NCI-H82 treated with DMSO at 0.1 percent for 48 hours (cell line): ENCODE measurements at regions not wholly inside any gene's neighbourhood (a gene's known extent, or its start where the extent isn't known, plus 50 kb on each side); places are given as distances from the start of the nearest gene placed in this dataset.

ENCODE experiments used
- DNase-seq: peaks from one replicate; lab custom pipeline; 2025; ENCODE audit not compliant: unreplicated experiment; lab: John Stamatoyannopoulos, UW

DNA sequence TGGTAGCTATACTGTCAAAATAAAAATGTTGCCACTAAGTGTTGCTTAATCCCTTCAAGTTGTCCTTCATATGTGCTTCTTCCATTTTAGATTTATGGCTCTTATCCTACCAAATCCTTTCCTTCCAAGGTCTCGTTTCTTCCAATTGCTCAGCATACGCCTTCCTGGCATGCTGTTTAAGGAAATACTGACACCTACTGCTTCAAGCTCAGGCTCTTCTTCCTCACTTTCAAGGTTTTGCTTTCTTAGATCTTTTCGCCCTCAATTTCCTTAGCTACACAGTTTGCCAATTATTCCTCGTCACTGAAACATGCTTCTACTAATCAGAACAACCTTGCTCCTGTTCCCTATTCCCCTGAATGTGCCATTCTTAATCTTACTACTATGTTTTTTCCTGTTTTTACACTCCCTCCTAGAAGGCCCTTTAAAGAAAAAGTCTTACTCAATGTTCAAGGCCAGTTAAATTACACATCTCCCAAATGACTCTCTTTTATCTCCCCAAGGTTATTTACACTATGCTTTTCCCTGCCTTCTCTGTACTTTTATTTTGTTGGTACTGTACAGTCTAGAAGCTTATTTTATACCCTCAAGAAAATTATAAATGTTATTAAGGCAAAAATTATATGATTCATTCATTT, 343.1 kb downstream of the MZT1 start:
- no peak for DNase-seq

DNA sequence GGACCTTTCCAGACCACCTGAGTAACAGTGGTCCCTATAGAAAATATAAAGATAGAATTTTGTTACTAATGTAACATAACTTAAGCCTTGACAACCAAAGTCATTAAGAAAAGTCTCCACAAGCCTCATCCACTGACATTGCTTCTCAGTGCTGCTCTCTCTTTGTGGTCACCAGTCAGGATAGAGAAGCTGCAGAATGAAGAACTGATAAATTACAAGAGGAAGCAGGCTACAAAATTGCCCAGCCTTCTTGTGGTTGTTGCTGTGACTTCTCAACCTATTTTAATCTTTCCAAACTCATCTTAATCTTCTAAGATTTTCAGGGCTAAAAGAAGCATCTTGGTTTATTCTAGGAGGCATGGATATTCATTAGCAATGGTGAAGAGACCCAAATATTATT, 343.8 kb downstream of the MZT1 start:
- DNase-seq: no peak

DNA sequence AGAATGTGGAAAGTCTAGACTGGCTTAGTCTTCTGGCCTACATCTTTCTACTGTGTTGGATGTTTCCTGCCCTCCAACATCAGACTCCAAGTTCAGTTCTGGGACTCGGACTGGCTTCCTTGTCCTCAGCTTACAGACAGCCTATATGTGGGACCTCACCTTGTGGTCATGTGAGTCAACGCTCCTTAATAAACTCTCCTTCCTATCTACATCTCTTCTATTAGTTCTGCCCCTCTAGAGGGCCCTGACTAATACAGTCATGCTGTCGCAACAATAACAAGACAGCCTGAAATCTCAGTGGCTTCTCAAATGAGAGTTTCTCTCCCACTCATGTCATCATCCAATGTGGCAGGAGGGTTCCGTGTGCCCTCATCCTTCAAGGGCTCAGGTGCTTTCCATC, 347.8 kb downstream of the MZT1 start:
- DNase-seq: no peak

DNA sequence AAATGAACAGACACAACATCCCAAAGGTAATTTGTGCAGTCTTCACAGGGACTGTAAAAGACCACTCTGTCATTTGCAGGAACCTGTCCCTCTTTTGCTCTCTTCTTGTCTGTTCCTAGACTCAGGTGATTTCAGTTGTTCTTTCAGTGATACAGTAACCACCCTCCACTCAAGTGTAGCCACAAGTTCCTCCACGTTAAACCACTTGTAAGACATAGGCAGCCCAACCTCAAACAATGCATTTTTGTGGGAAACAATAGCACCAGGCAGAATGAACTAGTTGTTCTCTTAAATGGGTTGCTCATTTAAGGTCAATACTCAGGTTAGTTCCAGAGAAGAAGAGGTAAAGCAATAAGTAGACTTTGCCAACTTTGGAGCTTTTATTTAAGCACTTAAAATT, 359.4 kb downstream of the MZT1 start:
- no peak for DNase-seq

DNA sequence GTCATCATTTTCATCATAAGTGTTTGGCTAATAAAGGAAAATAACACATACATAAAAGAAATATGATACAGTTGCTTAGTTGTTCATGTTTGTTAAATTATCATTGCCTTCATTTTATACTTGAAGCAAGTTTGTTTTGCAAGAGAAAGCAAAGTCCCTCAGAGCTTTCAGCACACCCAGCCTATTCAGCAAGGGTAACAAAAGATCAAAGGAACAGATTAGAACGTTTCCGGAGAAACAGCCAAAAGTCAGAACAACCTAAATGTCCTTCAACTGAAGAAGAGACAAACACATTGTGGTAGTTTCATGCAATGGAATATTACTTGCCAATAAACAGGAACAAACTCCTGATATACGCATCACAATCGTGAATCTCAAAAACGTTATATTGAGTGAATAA, 380.7 kb downstream of the MZT1 start:
- no peak for DNase-seq

DNA sequence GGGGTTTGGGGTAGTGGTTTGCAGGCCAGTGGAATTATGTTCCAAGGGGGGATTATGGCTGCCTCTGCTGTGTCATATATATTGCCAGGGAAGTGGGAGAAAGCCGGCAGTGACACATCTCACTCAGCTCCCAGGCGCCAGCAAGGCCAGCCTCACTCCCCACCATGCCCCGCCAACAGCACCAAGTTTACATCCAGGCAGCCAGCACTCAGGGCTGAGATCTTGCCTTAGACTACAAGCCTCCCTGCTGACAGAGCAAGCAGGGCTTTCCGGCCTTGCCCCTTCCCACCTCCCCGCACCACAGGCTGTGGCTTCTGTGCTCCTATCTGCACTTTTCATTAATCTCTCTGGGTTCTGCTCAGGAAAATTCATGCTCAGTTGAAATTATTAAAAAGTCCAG, 385.1 kb downstream of the MZT1 start:
- no peak for DNase-seq

DNA sequence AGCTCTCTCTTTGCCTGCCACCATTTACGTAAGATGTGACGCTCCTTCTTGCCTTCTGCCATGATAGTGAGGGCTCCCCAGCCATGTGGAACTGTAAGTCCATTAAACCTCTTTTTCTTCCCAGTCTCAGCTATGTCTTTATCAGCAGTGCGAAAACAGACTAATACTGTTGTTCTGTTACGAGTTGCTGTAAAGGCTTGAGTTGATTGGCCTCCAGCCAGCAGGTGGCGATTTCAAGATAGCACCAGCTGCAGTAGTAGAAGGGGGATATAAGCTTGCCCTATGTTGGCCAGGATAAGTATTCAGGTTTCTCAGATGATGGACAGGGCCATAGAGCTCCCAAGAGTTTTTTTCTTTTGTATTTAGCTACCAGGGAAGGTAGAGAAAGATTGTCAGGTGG, 385.5 kb downstream of the MZT1 start:
- no peak for DNase-seq

DNA sequence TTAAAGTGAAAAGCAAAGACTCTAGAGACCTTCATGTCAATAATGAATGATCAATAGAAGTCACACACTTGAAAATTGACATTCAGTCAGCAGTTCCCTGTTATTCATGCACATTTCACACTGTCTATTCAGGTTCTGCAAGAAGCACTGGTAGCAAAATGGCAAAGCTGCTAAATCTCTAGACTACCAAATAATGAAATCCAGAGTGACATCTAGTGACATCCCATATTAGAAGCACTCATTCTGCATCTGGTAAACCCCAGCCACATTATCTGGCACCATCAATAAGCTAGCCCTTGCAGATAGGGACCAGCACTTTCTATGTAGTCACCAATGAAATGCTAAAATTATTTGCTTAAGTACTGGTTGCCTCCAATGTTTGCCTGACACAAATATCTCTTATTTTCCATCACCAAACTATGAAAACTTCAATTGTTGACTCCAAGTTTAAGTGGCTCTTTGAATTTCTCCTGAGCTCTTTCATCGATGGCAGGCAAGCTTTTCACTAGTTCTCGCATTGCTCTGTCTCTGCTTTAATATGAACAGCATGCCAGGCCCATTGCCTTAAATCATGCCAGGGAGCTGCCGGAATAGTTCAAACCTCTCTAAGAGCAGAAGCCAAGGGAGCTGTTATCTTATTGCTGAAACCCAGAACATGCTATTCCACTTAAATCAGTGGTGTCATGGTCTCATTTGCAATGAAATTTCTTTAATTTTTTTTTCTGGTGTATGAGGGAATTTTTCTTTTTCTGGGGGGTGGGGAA, 409.9 kb downstream of the MZT1 start:
- no peak for DNase-seq

DNA sequence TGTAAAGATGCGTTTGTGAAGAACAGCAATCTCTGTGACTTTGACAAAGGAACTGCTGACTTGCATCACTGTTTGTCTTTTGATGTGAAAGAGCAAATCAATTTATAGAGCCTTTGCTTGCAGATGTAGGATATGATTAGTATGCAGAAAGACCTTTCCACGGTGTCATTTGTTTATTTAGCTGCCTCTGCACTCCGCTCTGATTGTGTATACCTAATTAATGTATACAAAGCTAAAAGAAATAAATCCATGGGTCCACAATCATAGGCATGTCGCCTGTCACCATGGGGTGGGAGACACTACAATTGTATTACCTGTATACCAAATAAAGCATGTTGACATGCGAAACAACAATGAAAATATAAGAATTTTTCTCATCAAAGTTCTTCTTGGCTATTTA, 410.7 kb downstream of the MZT1 start:
- DNase-seq: no peak

DNA sequence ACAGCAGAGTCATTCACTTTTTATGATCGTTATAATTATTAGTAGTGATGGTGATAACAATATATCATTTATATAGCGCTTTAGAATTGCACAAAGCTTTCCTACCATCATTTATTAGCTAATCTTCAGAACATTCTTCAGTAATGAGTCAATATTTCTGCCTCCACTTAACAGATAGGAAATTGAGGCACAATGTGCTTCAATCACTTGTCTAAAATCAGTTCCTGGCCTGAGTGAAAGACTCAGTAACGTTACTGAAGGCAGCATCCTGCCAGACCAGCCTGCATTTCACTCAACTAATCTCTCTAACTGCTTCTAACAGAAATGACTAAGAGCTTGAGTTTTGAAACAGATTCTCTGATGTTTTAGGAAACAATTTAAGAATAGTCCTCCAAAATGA, 412.1 kb downstream of the MZT1 start:
- no peak for DNase-seq

DNA sequence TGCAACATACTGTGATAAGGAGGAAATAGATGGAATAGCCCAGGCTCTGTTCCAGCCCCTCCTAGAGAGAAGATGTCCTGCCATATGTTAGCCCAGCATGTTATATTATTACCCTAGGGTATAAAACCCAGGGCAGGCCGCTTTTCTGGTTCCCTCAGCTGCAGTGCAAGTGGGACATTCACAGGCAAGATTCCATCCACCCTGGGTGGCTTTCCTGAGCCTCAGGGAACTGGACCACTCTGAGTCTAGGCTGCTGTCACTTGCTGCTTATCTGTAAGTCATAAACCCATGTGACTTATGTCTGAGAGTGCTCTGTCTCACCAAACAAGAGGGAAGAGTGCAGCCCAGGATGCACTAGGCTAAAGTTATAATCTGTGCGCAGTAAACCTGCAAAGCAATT, 413.2 kb downstream of the MZT1 start:
- no peak for DNase-seq

DNA sequence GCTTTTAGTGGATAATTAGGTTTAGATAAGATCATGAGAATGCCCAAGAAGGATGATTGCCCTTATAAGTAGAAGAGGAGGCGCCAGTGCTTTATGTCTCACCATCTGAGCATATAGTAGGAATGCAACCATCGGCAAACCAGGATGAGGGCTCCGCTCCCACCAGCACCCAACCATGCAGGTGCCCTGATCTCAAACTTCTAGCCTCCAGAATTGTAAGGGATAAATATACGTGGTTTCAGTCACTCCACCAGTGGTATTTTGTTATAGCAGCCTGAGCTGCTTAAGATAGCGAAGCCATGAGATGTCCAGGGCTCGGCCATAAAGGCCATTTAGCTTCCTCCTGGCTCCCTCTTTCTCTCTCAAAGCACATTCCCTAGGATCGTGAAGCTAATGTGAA, 413.9 kb downstream of the MZT1 start:
- DNase-seq: no peak

DNA sequence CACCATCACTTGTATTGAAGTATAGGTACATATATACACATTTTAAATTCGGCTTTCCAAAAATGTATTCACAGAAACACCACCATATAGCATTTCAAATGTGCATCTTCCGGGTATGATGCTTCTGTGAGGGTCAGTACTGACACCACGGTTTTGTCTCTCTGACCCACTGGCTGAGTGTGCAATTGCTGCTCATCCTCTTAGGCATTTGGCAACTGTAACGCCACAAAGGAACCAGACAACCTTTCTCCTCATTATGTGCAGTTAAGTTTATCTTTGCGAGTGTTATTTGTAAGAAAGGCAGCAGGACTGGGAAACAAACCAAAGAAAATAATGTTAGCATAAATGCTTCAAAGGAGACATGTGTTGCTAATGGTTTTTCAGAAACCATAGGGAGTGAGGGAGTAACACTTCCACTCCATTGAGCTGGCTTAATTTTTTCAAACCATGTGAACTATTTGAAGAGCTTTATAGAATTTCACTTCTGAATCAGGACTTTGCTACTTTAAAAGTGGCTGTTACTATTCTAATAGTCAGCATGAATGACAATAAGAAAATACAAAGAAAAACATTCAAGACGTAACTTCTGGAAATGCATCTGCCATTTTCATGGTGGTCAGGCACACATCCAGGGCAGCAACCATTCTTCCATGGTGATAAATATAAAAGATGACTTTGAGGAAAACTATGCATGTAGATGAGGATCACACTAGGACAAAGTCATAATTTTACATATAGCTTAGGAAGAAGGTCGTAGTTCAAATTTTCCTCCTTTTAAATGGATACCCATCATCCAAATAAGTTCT, 423.3 kb downstream of the MZT1 start:
- no peak for DNase-seq

DNA sequence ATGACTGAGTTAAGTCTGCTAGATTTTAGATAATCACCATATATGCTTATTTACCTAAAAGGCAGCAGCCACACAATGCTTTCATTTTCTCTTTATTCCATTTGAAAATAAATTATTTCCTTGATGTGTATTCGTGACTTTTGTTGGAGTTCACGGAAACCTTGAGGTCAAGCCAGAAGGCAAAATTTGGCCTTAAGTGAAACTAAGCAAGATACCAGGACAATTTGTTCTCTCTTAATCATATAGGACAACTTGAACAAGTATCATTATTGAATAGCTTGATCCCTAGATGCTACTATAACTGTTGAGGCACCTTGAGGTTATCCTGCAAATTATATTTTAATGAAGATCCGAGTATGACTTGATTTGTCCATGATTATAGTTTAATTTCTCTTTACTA, 429.2 kb upstream of the DACH1 start:
- no peak for DNase-seq

DNA sequence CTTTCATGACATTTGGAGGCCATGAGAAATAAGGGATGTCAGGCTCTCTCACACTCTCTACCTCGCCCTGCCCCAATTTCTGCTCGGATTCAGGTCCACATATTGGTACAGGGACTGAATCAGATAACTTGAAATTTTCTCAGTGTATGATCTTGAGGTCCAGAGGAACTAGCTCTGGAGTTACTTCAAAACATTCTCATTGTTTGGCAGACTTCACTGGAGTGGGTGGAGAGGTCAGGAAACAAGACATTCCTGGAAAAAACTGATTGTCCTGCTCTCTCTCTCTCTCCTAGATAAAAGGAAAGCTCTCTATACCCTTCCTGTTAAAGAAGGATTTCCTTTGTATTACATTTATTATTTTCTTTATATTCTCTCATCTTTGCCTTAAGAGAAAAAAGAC, 428.1 kb upstream of the DACH1 start:
- no peak for DNase-seq

DNA sequence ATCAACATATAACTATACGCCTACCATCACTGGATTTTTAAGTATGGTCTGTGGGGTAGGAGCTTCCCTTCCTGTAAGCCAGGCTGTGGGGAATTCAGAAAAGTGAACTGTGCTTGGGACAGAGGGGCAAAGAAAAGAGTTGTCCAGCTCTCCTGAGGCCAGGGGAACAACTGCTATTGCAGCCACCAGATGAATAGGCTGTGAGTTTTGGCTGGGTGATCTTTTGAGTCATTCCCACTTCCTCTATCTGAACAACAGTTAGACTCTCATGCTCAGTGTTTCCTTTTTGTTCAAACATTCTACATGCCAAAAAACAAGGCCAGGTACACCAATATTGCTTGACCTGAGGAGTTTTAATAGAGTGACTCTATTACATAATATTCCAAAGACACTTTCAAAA, 426.2 kb upstream of the DACH1 start:
- no peak for DNase-seq

DNA sequence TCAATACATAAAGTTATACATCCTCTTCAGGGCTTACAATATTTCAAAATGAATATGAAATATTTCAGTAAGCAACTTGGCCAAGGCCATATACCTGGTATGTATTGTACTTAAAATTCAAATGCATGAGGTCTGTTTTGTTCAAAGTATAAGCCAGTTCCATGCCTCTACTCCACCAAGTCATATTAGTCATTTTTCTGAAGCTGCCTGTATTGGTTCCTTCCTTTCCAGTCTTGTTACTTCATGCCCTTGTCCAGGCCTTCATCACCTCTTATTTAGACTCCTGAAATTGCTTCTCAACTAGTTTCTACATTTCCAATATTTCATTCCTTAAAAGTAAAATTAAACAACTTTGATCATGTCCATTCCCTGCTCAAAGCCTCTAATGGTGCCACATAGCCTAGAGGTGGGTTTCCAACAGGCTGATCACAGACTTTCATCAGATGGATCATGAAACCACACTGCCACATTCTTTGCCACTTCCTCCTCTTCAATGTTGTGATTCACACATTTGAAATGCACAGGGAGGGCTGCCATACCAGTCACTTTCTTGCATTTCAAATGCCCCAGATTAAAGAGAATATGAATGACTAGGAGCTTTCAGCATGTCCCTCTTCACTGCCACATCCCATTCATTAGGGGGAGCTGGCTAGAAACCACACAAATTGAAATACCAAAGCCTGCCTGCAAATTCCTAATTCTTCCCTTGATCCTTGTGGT, 424.1 kb upstream of the DACH1 start:
- no peak for DNase-seq

DNA sequence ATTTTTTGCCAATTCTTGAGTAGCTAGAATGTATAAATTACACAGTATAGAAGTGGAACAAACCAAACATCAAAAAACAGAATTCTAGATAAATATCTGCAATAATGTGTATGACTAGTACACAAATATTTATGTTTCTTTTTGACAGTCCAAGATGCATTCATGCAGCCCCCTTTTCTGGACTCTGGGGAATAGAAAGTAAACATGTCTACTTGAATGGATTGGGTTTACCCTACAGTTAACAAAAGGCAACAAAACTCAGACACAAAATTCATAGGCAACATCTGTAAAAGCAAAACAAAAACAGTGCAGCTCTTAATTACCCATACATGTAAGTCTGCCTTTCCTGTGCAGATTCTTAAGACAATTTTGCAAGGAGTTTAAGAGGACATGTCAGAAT, 419.4 kb upstream of the DACH1 start:
- DNase-seq: no peak

DNA sequence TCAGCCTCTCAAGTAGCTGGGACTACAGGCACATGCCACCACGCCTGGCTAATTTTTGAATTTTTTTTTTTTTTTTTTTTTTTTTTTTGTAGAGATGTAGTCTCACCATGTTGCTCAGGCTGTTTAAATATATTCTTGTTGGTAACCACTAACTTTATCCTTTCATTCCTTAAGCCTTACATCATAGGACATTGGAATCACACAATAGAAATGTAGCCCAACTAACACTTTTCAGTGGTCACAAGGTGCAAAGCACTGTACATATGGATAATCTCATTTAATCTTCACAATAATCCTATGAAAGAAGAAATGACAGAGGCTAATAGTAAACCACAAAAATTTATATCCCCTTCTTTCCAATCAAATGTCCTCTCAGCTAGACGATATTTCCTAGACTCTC, 417.8 kb upstream of the DACH1 start:
- DNase-seq: peak; percentile 6

DNA sequence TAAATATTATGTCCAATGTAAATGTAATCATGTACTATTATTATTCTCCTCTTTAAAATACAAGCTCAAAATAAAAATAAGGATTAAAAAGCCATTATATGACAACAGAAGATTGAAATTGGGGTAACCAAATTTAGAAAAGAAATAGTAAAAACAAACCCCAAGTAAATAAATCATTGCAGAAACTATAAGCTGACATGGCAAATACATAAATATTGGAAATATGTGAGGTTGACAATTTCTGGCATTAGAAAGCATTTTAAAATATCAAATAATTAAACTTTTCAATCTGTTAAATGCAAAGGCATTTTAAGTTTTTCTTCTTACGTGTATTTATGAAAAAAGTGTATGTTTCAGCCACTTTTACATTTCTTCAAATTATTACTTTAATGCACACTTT, 394.7 kb upstream of the DACH1 start:
- DNase-seq: no peak

DNA sequence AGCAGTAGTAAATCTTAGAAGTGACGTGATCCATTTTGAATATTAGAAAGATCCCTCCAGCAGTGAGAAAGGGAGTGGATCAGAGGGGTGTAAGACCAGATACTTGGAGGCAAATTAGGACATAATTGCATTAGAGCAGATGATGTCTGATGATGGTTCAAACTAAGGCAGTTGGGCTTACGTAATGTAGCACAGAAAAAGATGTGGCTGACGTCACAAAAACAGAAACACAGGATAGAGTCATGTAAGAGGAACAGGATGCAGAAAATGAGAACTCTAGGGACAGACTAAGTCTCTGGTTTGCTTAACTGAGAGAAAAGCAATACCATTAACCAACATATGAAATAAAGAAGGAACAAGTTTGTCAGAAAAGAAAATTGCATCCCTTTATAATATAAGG, 392.5 kb upstream of the DACH1 start:
- peak; percentile 52 for DNase-seq
